ENCODE measurements at regions not wholly inside any gene's neighbourhood (a gene's known extent, or its start where the extent isn't known, plus 50 kb on each side); places are given as distances from the start of the nearest gene placed in this dataset.

DNA sequence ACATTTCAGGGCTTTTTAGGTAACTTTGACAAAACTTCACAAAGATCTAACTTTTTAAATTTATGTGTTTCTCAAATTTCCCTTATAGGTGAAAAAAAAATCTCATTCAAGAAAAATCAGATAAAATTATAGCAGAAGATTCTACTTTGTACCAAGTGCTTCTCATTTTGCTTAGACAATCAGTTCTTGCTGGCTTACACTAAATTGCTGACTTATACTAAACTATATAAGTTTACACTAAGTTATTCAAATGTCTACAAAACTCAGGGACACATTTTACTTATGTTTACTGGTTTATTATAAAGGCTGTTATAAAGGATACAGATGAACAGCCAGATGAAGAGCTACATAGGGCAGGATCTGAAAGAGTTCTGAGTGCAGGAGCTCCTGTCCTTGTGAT is 195.1 kb downstream of the ZPLD1 start:
- Mint-ChIP-seq H3K27me3 (no peaks in the 10 kb centered on the region), H3K36me3 (ENCODE audit: low read depth) (no peaks in the 10 kb centered on the region), H3K27ac (no peak overlapping the region), H3K4me1 (ENCODE audit: low read depth) (no peaks in the 10 kb centered on the region), H3K4me3 (no peak overlapping the region), H3K9me3 (no peaks in the 10 kb centered on the region)
- intact Hi-C loops (cut with micrococcal nuclease): no loop called here

DNA sequence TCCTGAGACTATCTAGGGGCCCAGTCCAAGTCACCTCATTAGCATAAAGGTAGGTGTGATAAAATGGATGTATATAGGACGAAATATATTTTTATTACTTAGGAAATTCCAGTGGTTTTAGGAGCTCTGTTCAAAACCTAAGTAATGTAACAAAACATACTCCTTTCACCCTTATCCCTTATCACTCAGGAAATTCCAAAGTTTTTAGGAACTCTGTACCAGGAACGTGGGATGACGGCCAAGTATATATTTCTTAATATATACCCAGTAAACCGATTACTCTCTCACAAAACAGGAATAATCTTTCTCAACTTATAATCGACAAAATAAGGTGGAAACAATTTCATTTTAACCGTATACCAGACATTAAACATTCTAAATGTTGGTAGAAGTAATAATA is 195.7 kb downstream of the ZPLD1 start:
- H3K4me1 Mint-ChIP-seq (ENCODE audit: low read depth): no peaks in the 10 kb centered on the region
- H3K27me3 Mint-ChIP-seq: no peaks in the 10 kb centered on the region
- H3K36me3 Mint-ChIP-seq (ENCODE audit: low read depth): no peaks in the 10 kb centered on the region
- H3K4me3 Mint-ChIP-seq: no peak overlapping the region
- no peaks in the 10 kb centered on the region for H3K9me3 Mint-ChIP-seq
- intact Hi-C loops (cut with micrococcal nuclease): no loop called here
- no peak overlapping the region for H3K27ac Mint-ChIP-seq

DNA sequence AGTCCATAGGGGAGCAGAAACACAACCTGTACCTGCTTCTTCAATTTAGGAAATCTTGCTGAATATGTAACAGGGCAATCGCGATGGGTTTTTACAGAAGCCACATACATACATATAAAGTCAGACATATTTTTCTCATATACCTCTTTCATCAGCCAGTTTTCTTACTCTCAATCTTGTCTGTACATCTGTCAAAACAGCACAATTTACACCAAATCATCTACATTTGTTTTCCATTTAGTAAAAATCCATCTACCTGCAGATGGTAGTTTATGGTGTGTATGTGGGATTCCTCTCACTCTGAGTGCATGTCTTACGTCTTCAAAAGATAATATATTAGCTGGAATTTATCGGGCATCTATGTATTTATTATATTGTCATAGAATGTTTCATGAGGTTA is 208.7 kb downstream of the ZPLD1 start:
- intact Hi-C loops (cut with micrococcal nuclease): no loop called here
- H3K4me3 Mint-ChIP-seq: no peak overlapping the region
- no peaks in the 10 kb centered on the region for H3K27me3 Mint-ChIP-seq
- no peaks in the 10 kb centered on the region for H3K36me3 Mint-ChIP-seq (ENCODE audit: low read depth)
- no peak overlapping the region for H3K27ac Mint-ChIP-seq
- H3K4me1 Mint-ChIP-seq (ENCODE audit: low read depth): no peaks in the 10 kb centered on the region
- no peaks in the 10 kb centered on the region for H3K9me3 Mint-ChIP-seq

DNA sequence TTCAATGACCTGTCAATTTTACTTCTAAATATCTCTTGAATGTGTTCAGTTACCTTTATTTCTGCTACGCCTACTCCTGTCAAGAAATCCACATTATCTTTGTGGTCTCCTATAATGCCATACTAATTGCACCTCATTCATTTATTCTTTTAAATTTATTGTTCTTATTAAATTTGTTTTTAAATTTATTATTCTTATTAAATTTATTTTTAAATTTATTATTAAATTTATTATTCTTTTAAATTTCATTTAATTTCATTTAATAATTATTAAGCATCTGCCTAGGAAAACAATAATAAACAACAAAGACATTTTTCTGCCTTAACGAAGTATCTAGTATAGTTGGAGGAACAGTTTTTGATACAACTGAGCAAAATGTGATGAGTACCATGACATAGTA is 211.7 kb downstream of the ZPLD1 start:
- Mint-ChIP-seq H3K27me3 (no peaks in the 10 kb centered on the region), H3K36me3 (ENCODE audit: low read depth) (no peaks in the 10 kb centered on the region), H3K9me3 (no peaks in the 10 kb centered on the region), H3K4me3 (no peak overlapping the region), H3K4me1 (ENCODE audit: low read depth) (no peaks in the 10 kb centered on the region), H3K27ac (no peak overlapping the region)
- intact Hi-C loops (cut with micrococcal nuclease): no loop called here

DNA sequence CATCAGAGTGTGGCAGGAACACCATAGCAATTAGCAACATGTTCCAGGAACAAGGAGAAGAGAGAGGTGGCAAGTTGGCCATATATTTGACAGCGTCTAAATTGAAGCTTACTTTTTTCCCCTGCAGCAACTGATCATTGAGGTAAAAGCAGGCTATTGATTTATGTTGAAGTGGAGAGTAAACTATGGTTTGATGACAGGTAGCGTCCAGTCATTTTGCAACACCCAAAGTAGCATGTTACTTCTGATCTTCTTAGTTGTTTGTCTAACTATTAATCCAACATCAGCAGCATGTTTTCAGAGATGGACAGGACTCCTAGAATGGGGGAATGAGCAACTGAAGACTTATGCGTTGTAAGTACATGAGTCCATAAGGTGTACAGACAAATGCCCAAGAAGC is 225.8 kb downstream of the ZPLD1 start:
- H3K4me3 Mint-ChIP-seq: no peak overlapping the region
- peaks cover 2% of the 10 kb centered on the region for H3K27me3 Mint-ChIP-seq
- no peaks in the 10 kb centered on the region for H3K4me1 Mint-ChIP-seq (ENCODE audit: low read depth)
- peaks cover 12% of the 10 kb centered on the region for H3K9me3 Mint-ChIP-seq
- no peaks in the 10 kb centered on the region for H3K36me3 Mint-ChIP-seq (ENCODE audit: low read depth)
- intact Hi-C loops (cut with micrococcal nuclease): no loop called here
- H3K27ac Mint-ChIP-seq: no peak overlapping the region

DNA sequence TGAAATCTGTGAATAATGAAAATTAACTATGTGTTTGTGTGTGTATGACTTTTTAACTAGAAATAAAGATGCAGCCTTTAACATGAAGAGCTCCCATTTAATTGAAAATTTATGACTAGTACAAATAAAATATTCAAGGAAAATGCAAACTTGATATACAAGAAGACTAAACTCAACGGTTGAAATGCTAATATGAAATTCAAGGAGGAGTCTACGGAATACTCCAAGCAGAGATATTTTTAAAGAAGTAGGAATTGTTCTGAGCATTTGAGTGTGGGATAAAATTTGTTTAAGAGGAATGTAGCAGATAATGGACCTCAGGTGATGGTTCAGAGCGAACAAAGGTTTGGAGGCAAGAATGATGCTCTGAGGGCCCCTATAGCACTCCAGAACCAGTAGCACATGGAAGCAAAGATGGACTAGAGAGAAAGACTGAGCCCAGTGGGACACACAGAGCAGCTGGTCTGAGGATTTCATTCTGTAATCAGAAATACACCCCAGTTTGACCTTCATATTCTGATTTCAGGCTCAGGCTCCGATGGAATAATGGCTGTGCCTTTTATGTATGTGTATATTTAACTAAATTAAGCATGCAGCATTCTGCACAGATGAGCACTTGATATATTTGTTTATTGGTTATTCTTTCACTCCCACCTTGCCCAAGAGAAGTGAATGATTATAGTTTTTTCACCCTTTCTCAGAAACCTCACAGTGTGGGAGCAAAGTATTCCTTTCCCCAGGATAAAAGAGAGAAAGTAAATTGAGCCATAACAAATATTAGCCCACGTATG is 227.1 kb downstream of the ZPLD1 start:
- Mint-ChIP-seq H3K9me3 (peaks cover 12% of the 10 kb centered on the region), H3K4me3 (no peak overlapping the region), H3K27me3 (peaks cover 2% of the 10 kb centered on the region), H3K36me3 (ENCODE audit: low read depth) (no peaks in the 10 kb centered on the region), H3K27ac (no peak overlapping the region), H3K4me1 (ENCODE audit: low read depth) (no peaks in the 10 kb centered on the region)
- intact Hi-C loops (cut with micrococcal nuclease): no loop called here

DNA sequence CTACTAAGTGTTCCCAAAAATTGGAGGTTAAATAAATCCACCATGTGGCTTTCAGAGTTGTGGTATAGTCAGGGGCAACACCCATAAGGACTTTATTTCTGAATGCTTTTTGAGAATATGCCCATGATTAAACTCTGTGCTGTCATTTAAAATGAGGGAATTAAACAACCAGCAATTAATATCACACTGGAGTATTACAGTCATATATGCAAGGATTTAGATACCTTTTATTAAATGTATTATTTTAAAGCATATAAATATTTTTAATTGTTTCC is 227.6 kb downstream of the ZPLD1 start:
- intact Hi-C loops (cut with micrococcal nuclease): no loop called here
- Mint-ChIP-seq H3K36me3 (ENCODE audit: low read depth) (no peaks in the 10 kb centered on the region), H3K27me3 (peaks cover 2% of the 10 kb centered on the region), H3K4me3 (no peak overlapping the region), H3K4me1 (ENCODE audit: low read depth) (no peaks in the 10 kb centered on the region), H3K27ac (no peak overlapping the region), H3K9me3 (peaks cover 12% of the 10 kb centered on the region)

DNA sequence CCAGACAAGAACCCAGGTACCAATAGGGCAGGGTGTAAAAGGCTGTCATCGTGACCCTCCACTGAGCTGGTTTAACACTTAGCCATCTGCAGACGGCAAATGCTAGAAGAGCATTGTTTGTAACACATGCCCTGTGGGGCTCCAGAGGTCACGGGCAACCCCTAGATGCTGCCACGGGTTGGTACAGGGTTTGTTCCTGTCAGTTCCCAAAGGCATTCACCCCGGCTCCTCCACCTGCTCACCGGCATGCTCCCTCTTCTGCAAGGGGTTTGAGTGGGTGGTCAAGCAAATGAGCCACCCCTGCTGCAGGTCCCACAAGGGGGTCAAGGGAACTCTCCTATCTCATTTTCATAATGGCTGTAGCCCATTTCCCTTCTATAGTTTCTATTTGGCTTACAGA is 229.3 kb downstream of the ZPLD1 start:
- intact Hi-C loops (cut with micrococcal nuclease): no loop called here
- H3K36me3 Mint-ChIP-seq (ENCODE audit: low read depth): no peaks in the 10 kb centered on the region
- H3K27ac Mint-ChIP-seq: no peak overlapping the region
- peaks cover 2% of the 10 kb centered on the region for H3K27me3 Mint-ChIP-seq
- H3K4me1 Mint-ChIP-seq (ENCODE audit: low read depth): no peaks in the 10 kb centered on the region
- no peak overlapping the region for H3K4me3 Mint-ChIP-seq
- H3K9me3 Mint-ChIP-seq: no peaks in the 10 kb centered on the region

DNA sequence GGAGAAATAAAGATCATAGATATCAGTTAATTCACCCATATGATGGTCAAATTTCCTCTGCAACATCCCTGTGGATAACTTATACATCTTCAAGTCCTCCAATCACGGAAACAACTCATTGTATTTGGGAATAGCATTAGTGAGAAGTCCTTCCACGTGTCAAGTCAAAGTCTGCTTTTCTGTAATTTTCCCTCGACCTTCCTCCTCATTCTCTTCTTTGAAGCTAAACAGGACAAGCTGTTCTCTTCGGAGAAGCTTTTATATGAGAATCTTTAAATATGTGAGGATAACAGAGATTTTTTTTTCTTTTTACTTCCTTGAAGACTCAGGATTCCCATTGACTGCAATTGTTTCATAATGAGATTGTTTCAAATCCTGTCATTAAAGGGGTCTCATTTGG is 230.4 kb downstream of the ZPLD1 start:
- Mint-ChIP-seq H3K4me1 (ENCODE audit: low read depth) (no peaks in the 10 kb centered on the region), H3K36me3 (ENCODE audit: low read depth) (no peaks in the 10 kb centered on the region), H3K27me3 (peaks cover 2% of the 10 kb centered on the region), H3K9me3 (no peaks in the 10 kb centered on the region), H3K27ac (no peak overlapping the region), H3K4me3 (no peak overlapping the region)
- intact Hi-C loops (cut with micrococcal nuclease): no loop called here

DNA sequence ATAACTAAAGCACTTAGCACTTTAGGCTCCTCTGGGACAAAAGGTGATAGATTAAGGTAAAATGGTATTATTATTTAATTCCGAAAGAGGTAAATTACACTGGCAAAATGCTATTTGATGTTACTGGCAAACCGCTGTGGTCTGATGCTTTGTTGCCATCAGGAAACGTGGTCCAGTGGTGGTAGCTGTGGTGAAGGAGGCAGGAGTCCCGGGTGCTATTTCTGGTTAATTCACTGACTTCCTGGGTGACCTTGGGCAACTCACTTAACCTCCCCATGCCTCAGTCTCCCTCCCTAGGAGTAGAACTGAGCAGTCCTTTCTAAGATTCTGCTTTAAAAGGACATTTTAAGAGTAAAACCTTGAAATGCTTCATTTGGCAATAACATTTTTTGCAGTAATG is 233.4 kb downstream of the ZPLD1 start:
- H3K4me3 Mint-ChIP-seq: no peak overlapping the region
- no peaks in the 10 kb centered on the region for H3K27me3 Mint-ChIP-seq
- H3K27ac Mint-ChIP-seq: no peak overlapping the region
- intact Hi-C loops (cut with micrococcal nuclease): no loop called here
- no peaks in the 10 kb centered on the region for H3K36me3 Mint-ChIP-seq (ENCODE audit: low read depth)
- H3K9me3 Mint-ChIP-seq: no peaks in the 10 kb centered on the region
- H3K4me1 Mint-ChIP-seq (ENCODE audit: low read depth): no peaks in the 10 kb centered on the region

DNA sequence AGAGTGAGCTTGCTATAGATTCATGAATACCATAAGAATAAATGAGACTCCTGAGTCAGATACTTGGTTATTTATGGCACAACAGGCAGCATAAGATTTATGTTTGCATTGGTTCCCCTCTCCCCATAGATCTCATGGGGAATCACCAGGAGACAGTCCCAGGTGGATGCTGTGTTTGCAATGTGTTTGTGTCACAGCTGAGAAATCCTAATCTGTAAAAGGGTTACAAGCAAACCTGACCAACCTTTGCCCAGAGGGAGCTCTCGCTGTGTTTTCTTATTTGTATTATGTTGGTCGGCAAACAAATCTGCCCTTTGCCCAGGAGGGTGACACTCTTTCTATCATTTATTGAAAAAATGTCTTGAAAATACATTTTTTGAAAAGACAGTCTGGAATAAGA is 236.2 kb downstream of the ZPLD1 start:
- intact Hi-C loops (cut with micrococcal nuclease): no loop called here
- Mint-ChIP-seq H3K9me3 (no peaks in the 10 kb centered on the region), H3K4me3 (no peak overlapping the region), H3K27me3 (no peaks in the 10 kb centered on the region), H3K36me3 (ENCODE audit: low read depth) (no peaks in the 10 kb centered on the region), H3K27ac (no peak overlapping the region), H3K4me1 (ENCODE audit: low read depth) (peaks cover 5% of the 10 kb centered on the region)

DNA sequence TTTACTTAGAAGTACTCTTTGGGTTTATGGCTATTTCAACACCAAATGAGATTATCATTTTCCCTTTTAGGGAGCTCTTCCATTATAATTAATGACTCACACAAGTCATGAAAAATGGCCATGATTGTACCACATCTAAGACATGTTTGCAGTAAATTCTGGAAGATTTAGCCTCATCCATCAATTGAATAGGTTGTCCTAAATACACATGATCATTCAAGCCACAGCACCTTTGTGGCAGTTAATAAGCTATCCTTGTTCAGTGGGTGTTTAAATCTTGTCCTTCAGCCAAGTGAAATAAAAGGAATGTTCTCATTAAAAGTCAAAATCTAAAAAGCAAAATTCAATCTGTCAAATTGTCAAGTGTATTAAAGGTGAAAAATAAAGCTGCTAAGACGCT is 237.5 kb downstream of the ZPLD1 start:
- no peak overlapping the region for H3K4me3 Mint-ChIP-seq
- peaks cover 5% of the 10 kb centered on the region for H3K4me1 Mint-ChIP-seq (ENCODE audit: low read depth)
- no peaks in the 10 kb centered on the region for H3K36me3 Mint-ChIP-seq (ENCODE audit: low read depth)
- H3K9me3 Mint-ChIP-seq: no peaks in the 10 kb centered on the region
- intact Hi-C loops (cut with micrococcal nuclease): no loop called here
- H3K27me3 Mint-ChIP-seq: no peaks in the 10 kb centered on the region
- no peak overlapping the region for H3K27ac Mint-ChIP-seq

DNA sequence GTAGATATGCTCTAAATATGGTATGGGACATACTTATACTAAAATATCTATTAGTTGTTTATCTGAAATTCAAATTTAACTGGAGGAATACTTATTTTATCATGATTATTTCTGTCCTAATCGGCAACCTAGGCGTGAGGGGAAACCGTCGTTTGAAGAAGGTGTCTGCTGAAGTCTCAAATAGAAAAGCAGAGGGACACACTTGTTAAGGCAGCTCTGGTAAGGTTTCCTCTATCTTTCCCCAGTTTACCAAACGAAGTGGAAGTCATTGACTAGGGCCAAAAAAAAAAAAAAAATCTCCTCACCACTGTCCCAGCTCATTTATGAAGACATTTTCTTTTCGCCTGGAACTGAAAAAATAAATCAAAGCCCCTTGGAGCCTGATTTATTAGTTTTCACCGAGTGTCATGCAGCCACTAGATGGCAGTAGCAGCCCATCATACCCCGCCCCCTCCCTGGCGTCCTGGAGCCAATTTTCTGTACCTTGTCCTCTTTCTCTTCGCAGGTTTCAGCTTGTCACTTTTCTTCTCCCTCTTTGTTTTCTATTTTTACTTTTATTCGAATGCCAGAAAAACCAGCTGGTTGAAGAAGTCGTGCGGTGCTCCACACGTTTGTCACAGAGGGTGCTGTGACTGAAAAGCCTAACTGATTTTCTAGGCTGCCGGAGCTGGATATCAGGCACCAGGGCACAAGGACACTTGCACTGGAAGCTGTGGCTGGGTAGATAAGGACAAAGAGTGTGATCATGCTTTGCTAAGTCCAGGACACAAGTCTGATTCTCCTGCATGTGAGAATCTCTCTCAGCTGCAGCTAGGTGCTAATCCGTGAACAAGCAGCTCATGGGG is 238.7 kb downstream of the ZPLD1 start:
- Mint-ChIP-seq H3K27me3 (no peaks in the 10 kb centered on the region), H3K4me3 (no peak overlapping the region), H3K9me3 (no peaks in the 10 kb centered on the region), H3K4me1 (ENCODE audit: low read depth) (peaks cover 5% of the 10 kb centered on the region), H3K36me3 (ENCODE audit: low read depth) (no peaks in the 10 kb centered on the region), H3K27ac (no peak overlapping the region)
- intact Hi-C loops (cut with micrococcal nuclease): no loop called here

DNA sequence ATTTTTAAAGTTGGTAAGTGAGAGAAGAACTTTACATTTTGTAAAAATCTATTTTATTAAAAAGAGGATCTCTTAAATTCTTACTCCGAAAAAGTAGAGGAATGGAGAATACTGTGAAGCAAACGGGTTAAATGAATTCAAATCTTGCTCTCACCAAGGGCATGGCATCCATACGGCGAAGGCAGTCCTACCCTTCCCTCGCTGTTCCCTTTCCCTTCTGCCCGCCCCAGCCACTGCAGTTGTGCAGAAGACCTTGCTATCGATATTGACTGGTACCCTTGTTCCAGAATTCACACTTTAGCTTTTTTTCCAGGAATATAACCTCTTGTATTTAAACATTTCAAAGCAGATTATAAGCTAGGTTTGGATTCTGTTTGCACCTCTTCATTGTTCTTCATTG is 239.5 kb downstream of the ZPLD1 start:
- intact Hi-C loops (cut with micrococcal nuclease): no loop called here
- Mint-ChIP-seq H3K4me1 (ENCODE audit: low read depth) (peaks cover 5% of the 10 kb centered on the region), H3K4me3 (no peak overlapping the region), H3K9me3 (no peaks in the 10 kb centered on the region), H3K36me3 (ENCODE audit: low read depth) (no peaks in the 10 kb centered on the region), H3K27ac (no peak overlapping the region), H3K27me3 (no peaks in the 10 kb centered on the region)

DNA sequence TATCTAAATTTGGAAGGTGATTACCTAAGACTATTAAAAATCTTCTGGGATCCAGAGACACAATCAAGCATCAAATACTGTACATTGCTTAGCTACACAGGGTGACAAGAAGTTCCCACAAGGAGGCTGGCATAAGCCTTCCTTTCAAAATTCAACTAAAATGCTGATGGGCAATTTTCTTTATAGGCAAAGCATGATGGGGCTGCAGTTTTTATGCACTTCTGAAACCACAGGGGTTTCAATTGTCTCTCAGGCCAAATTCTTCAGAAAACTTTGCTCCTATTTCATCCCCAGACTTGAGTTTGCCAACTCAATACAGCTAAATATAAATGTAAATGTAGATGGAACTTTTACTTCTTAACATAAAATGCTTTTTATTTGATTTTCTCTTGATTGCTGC is 241.6 kb downstream of the ZPLD1 start:
- no peaks in the 10 kb centered on the region for H3K27me3 Mint-ChIP-seq
- H3K4me3 Mint-ChIP-seq: no peak overlapping the region
- intact Hi-C loops (cut with micrococcal nuclease): no loop called here
- no peaks in the 10 kb centered on the region for H3K36me3 Mint-ChIP-seq (ENCODE audit: low read depth)
- no peak overlapping the region for H3K27ac Mint-ChIP-seq
- H3K4me1 Mint-ChIP-seq (ENCODE audit: low read depth): peaks cover 5% of the 10 kb centered on the region
- H3K9me3 Mint-ChIP-seq: no peaks in the 10 kb centered on the region

All from dendritic cell treated with granulocyte-macrophage colony-stimulating factor and Interleukin-4, amounts not matched to agents 40 ng/mL and 50 ng/mL, for 4 days (primary cell).